GM18909 (cell line): ENCODE measurements at regions not wholly inside any gene's neighbourhood (a gene's known extent, or its start where the extent isn't known, plus 50 kb on each side); places are given as distances from the start of the nearest gene placed in this dataset.
"Not testable (repeated sequence)": the region's sequence is repeated elsewhere in the genome, so short reads cannot be mapped to it uniquely, and the experiment has no call there.

Experiments
- ATAC-seq: cut with Tn5 transposase; IDR thresholded peaks from one replicate; pipeline ENCODE4 v1.9.1; 2021; ENCODE audit warnings: mild to moderate bottlenecking; ENCODE audit not compliant: unreplicated experiment, poor library complexity

DNA sequence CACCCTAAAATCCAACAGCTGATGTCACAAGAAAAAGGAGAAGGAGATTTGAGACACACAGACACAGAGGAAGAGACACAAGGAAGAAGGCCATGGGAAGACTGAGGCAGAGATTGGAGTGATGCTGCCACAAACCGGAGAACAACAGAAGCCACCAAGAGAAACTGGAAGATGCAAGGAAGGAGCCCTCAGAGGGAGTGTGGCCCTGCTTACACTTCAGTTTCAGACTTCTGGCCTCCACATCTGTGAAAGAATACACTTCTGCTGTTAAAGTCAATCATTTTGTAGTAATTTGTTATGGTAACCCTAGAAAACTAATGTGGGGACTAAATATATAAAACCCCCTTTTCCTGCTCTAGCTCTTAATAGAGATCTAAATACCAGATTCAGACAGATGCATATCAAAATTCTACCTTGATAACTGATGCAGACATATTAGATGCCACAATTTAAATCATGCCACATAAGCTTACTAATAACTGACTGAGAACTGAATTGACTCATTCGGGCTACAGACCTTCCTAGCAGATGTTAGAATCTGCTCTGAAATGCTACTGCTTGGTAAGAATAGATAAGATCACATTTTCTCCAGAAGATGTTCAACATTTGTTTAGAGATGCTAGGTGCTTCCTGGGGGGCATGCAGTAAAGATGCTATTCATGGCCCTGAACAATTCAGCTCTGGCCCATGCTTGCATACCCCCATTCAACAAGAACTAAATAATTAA lies 113.1 kb upstream of the CCND2 start:
- no peak for ATAC-seq

- ATAC-seq, result no peak
These were observed 113.7 kb upstream of the CCND2 start for GRCh38 chr12:4159851-4160250.

- ATAC-seq, result no peak
These were observed 115.3 kb upstream of the CCND2 start for GRCh38 chr12:4158306-4158705.

- ATAC-seq, result no peak
These were observed 116.4 kb upstream of the CCND2 start for GRCh38 chr12:4157122-4157521.

DNA sequence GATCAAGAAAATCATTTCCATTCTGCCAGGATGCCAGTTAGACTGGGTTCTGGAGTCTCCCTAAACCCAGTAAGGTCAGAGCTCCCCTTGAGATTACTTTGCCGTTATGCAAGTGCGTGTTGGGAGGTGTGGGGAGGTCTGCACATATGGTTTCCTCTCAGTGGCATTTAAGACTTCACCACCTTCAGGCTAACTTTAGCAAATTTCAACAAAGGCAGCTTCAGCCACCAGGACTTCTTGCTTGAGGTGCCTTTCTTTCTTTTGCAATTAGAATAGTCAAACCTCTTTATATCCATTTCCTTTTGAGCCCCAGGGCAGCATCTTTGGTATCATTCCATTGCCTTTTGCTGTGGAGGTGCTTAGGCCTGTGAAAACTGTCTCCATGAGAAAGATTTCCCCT lies 117.2 kb upstream of the CCND2 start:
- no peak for ATAC-seq

GRCh38 chr12:4154672-4155225 lies 118.8 kb upstream of the CCND2 start:
- ATAC-seq, result no peak

DNA sequence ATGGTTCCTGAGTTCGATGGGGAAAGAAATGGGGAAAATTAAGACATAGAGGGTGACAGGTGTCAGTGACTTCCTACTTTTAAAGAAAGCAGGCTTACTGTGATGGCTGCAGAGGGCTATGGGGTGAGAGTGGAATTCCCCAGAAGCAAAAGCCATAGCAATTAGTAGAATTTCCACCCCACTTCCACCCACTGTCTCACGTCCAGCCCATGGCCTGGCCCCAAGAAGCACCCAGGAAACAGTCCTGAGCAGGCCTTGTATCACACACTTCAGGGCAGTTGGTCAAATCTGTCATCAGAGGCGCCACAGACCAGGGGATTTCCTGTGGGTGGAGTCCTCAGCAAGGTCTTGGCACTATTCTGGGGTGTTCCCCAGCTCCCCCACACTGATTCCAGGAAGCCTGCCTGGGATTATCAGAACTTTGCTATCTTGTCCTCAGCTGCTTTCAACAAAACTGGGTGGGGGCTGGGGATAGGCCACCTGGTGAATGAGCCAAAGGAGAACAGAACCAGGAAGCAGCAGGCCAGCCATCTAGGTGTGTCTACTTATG lies 120.1 kb upstream of the CCND2 start:
- peak; percentile 86 for ATAC-seq

DNA sequence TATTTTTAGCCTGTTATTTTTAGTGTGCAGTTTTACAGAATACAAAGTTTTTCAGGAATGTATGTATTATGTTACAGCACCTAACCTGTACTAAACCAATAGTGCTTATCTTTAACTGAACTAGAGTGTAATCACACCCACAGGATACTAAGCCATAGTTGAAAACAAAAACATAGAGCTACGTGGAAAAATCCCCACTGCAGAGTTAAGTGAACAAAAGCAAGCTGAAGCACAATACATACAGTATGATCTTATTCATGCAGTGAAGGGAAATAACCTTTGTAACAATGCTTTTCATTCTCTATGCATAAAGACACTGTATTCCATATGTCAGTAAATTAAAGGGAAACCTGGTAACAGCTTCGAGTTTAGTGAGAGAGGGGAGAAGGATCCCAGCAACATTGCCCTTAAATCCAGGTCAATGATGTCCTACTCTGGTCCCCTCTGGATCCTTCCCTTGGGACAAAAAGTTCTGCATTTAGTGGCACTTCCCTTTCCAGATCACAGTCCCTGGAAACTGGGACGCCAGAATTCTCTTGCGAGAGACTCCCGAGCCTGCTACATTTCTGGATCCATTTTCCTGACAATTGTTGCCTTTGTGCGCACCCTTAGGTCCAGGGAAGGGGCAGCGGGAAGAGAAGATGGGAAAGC lies 121.3 kb upstream of the CCND2 start:
- ATAC-seq, result no peak

GRCh38 chr12:4151362-4152121 lies 122.0 kb upstream of the CCND2 start:
- ATAC-seq, result no peak

DNA sequence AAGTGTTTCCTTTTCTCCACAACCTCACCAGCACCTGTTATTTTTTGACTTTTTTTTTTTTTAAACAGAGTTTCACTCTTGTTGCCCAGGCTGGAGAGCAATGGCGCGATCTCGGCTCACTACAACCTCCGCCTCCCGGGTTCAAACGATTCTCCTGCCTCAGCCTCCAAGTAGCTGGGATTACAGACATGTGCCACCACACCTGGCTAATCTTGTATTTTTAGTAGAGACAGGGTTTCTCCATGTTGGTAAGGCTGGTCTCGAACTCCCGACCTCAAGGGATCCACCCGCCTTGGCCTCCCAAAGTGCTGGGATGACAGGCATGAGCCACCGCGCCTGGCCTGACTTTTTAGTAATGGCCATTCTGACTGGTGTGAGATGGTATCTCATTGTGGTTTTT lies 123.2 kb upstream of the CCND2 start:
- ATAC-seq, result not testable (repeated sequence)

GRCh38 chr12:4148418-4149056 lies 125.0 kb upstream of the CCND2 start:
- ATAC-seq, result peak; percentile 67

DNA sequence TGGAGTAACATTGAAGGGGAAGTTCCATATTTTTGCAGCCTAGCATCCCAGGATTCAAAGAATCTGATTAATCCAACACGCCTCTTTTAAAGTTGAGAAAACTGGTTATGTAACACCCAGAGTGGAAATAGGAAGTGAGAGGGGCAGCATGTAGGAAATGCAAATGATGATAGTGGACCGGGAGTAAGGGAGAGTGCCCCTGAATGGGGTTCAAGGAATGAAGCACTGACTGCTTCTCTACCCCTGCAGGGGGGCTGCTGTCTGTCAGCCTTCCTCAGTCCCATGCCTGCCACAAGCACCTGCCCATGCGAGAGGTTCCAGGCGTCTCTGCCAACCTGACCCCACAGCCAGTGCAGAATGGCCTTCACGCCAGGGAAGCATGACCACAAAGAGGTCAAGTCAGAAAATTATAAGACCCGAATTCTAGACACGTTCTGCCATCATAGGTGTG lies 126.5 kb upstream of the CCND2 start:
- ATAC-seq, result no peak

GRCh38 chr12:4145990-4146859 lies 127.3 kb upstream of the CCND2 start:
- ATAC-seq, result no peak

- no peak for ATAC-seq
These were observed 128.9 kb upstream of the CCND2 start for GRCh38 chr12:4144676-4145075.

GRCh38 chr12:4143896-4144295 lies 129.7 kb upstream of the CCND2 start:
- ATAC-seq, result no peak

GRCh38 chr12:4141348-4142270 lies 132.0 kb upstream of the CCND2 start:
- ATAC-seq, result no peak

- ATAC-seq, result no peak
These were observed 132.8 kb upstream of the CCND2 start for GRCh38 chr12:4140581-4141301.

DNA sequence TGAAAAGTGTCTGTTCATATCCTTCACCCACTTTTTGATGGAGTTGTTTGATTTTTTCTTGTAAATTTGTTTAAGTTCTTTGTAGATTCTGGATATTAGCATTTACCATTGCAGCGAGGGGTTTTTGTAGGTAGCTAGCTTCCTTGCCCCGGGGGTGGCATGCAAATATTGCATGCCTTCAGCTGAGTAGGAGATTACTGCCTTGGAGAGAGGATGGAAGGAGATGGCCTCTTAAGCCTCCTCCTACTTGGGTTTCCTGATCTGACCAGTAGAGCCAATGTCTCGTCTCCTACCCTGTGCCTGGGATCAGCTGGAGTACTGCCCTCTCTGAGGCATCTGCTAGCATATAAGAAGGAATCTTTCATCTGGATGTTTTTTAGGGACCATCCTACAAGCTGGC lies 134.4 kb upstream of the CCND2 start:
- no peak for ATAC-seq
